Peyer's patch (tissue), 4 donors: ENCODE measurements at regions not wholly inside any gene's neighbourhood (a gene's known extent, or its start where the extent isn't known, plus 50 kb on each side); places are given as distances from the start of the nearest gene placed in this dataset.
"Not testable (repeated sequence)": the region's sequence is repeated elsewhere in the genome, so short reads cannot be mapped to it uniquely, and the experiment has no call there.

Experiments
- DNase-seq, 3 donors: peaks; one replicate each; pipeline ENCODE4 v3.0.0-alpha.2; 2017 to 2019
- H3K27ac ChIP-seq, 4 donors: fragments of 200-600 bp; sonication (generic); one replicate each; pipeline ENCODE4 v1.5.1; 2016 to 2019
- H3K27me3 ChIP-seq, 2 donors: fragments of 200-600 bp; sonication (generic); one replicate each; pipeline ENCODE4 v1.5.1; 2019
- H3K36me3 ChIP-seq, 3 donors: fragments of 200-600 bp; sonication (generic); one replicate each; pipeline ENCODE4 v1.5.1; 2016 to 2019
- H3K4me1 ChIP-seq, 4 donors: fragments of 200-600 bp; sonication (generic); one replicate each; pipeline ENCODE4 v1.5.1; 2016 to 2019
- H3K4me3 ChIP-seq, 4 donors: fragments of 200-600 bp; sonication (generic); 1 replicate in 3 of 4; 2 replicates in 1 of 4; pipeline ENCODE4 v1.5.1; 2016 to 2019; ENCODE audit warnings: mild to moderate bottlenecking in 1 of 4
- H3K9me3 ChIP-seq, 4 donors: fragments of 200-600 bp; sonication (generic); one replicate each; pipeline ENCODE4 v1.5.1; 2016 to 2019; ENCODE audit warnings: mild to moderate bottlenecking in 1 of 4
- POLR2A ChIP-seq, 2 donors: fragments of 450-650 bp; IDR thresholded peaks; one replicate each; pipeline ENCODE4 v1.5.1; 2017; ENCODE audit warnings: antibody characterized with exemption in 2 of 2, mild to moderate bottlenecking in 2 of 2, moderate library complexity in 2 of 2
- TF ChIP-seq, protein P1 (sequence below), 6 experiments: fragments of 450-650 bp in 4 of 6; fragments of 200-600 bp in 2 of 6; sonication (generic) in 1 of 6; IDR thresholded peaks; one replicate each; pipeline ENCODE4 v1.5.1; 2017 to 2019; ENCODE audit warnings: antibody characterized with exemption in 6 of 6, mild to moderate bottlenecking in 3 of 6, moderate library complexity in 1 of 6

DNA sequence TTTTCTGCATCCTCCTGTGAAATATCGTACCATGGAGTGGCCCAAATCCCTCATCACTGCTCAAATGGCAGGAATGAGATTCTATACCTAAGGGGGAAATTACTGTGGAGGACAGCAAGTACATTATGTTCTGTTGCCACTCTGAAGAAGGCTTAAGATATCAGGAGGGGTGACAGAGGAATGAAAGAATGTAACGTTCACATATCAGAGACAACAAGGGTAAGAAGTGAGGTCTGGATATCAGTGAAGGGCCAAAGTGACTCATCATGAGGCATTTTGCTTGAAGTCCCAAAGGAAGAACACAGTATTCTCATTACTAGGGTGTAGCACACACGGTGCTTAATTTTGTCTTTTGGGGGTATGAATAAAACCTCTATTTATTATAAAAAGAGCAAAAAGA, 71.5 kb upstream of the SLC13A1 start:
- no peaks in the 10 kb centered on the region for H3K36me3 ChIP-seq
- no peaks in the 10 kb centered on the region for H3K4me1 ChIP-seq
- no peak for DNase-seq
- no peak for TF ChIP-seq POLR2A (IDR thresholded peaks at IDR 0.05)
- TF ChIP-seq, protein P1, sequence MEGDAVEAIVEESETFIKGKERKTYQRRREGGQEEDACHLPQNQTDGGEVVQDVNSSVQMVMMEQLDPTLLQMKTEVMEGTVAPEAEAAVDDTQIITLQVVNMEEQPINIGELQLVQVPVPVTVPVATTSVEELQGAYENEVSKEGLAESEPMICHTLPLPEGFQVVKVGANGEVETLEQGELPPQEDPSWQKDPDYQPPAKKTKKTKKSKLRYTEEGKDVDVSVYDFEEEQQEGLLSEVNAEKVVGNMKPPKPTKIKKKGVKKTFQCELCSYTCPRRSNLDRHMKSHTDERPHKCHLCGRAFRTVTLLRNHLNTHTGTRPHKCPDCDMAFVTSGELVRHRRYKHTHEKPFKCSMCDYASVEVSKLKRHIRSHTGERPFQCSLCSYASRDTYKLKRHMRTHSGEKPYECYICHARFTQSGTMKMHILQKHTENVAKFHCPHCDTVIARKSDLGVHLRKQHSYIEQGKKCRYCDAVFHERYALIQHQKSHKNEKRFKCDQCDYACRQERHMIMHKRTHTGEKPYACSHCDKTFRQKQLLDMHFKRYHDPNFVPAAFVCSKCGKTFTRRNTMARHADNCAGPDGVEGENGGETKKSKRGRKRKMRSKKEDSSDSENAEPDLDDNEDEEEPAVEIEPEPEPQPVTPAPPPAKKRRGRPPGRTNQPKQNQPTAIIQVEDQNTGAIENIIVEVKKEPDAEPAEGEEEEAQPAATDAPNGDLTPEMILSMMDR (IDR thresholded peaks at IDR 0.05), result no peak
- H3K4me3 ChIP-seq, result no peak overlapping the region
- H3K27me3 ChIP-seq, result no peaks in the 10 kb centered on the region
- H3K27ac ChIP-seq, result no peak overlapping the region
- no peaks in the 10 kb centered on the region for H3K9me3 ChIP-seq

DNA sequence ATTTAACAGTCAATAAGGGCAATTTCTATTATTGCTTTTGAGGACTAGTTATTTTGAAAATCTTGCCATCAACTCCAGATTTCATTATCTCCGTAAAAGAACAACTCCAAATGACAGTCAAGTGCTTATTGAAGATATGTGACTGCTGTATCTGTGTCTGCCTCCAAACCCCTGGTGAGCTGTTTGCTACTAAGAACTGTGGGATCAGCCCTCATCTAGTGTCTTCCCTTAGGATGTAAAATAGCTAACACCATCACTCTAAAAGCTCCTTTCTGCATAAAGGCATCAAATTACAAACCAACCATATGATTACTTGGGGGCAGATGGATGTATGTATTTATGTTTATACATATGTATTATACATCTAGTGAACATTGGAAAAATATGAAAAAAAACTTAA, 70.8 kb upstream of the SLC13A1 start:
- no peak overlapping the region for H3K27ac ChIP-seq
- no peaks in the 10 kb centered on the region for H3K36me3 ChIP-seq
- no peak overlapping the region for H3K4me3 ChIP-seq
- DNase-seq, result no peak
- H3K27me3 ChIP-seq, result no peaks in the 10 kb centered on the region
- H3K9me3 ChIP-seq, result no peaks in the 10 kb centered on the region
- no peak for TF ChIP-seq POLR2A (IDR thresholded peaks at IDR 0.05)
- TF ChIP-seq, protein P1 (IDR thresholded peaks at IDR 0.05), result no peak
- H3K4me1 ChIP-seq, result no peaks in the 10 kb centered on the region

DNA sequence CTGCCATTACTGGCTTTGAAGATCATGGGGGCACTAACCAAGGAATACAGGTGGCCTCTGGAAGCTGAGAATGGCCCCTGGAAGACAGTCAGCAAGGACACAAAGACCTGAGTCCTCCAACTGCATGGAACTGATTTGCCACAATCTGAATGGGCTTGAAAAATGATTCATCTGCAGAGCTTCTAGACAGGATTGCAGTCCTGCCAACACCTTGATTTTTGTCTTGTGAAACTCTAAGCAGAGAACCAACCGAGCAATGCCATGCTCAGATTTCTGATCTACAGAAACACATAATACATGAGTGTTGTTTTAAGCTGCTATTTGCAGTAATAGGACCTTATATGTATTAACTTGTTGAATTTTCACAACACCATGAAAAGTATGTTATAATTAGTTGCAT, 66.1 kb upstream of the SLC13A1 start:
- Histone ChIP-seq H3K36me3 (no peaks in the 10 kb centered on the region), H3K4me1 (no peaks in the 10 kb centered on the region), H3K27me3 (no peaks in the 10 kb centered on the region), H3K9me3 (no peaks in the 10 kb centered on the region), H3K4me3 (no peak overlapping the region), H3K27ac (no peak overlapping the region)
- no peak for DNase-seq
- TF ChIP-seq, protein P1 (IDR thresholded peaks at IDR 0.05), result no peak
- TF ChIP-seq POLR2A (IDR thresholded peaks at IDR 0.05), result no peak

DNA sequence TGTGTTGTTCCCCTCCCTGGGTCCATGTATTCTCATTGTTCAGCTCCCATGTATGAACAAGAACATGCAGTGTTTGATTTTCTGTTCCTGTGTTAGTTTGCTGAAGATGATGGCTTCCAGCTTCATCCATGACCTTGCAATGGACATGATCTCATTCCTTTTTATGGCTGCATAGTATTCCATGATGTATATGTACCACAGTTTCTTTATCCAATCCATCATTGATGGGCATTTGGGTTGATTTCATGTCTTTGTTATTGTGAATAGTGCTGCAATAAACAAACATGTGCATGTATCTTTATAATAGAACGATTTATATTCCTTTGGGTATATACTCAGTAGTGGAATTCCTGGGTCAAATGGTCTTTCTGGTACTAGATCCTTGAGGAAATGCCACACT, 65.1 kb upstream of the SLC13A1 start:
- H3K27me3 ChIP-seq, H3K27ac ChIP-seq, H3K9me3 ChIP-seq, H3K36me3 ChIP-seq, H3K4me1 ChIP-seq, H3K4me3 ChIP-seq, DNase-seq: not testable (repeated sequence)

- Histone ChIP-seq H3K27ac (peak overlapping the region in 3 of 4 donors; percentile 26 to 62 (median 46)), H3K27me3 (no peaks in the 10 kb centered on the region), H3K9me3 (no peaks in the 10 kb centered on the region), H3K36me3 (no peaks in the 10 kb centered on the region), H3K4me1 (peaks cover 0 to 6% (median 0%) of the 10 kb centered on the region in 4 donors), H3K4me3 (no peak overlapping the region)
- peak in 1 of 3 donors; percentile 66 for DNase-seq
- TF ChIP-seq POLR2A (IDR thresholded peaks at IDR 0.05), result no peak
- TF ChIP-seq, protein P1 (IDR thresholded peaks at IDR 0.05), result no peak
Observed at GRCh38 chr7:123260428-123260960, 60.7 kb upstream of the SLC13A1 start.

GRCh38 chr7:123259759-123260158, 60.0 kb upstream of the SLC13A1 start:
- Histone ChIP-seq H3K27me3 (no peaks in the 10 kb centered on the region), H3K36me3 (no peaks in the 10 kb centered on the region), H3K4me3 (no peak overlapping the region), H3K4me1 (peaks cover 0 to 6% (median 0%) of the 10 kb centered on the region in 4 donors), H3K27ac (peak overlapping the region in 2 of 4 donors; percentile 46 to 62), H3K9me3 (no peaks in the 10 kb centered on the region)
- no peak for TF ChIP-seq POLR2A (IDR thresholded peaks at IDR 0.05)
- TF ChIP-seq, protein P1 (IDR thresholded peaks at IDR 0.05), result no peak
- DNase-seq, result no peak
